ENCODE measurements at regions not wholly inside any gene's neighbourhood (a gene's known extent, or its start where the extent isn't known, plus 50 kb on each side); places are given as distances from the start of the nearest gene placed in this dataset.

- Histone ChIP-seq H3K4me1 (no peaks in the 10 kb centered on the region), H3K36me3 (no peaks in the 10 kb centered on the region), H3K27ac (no peak overlapping the region), H3K9me3 (no peaks in the 10 kb centered on the region), H3K4me3 (no peak overlapping the region), H3K27me3 (peaks cover 10% of the 10 kb centered on the region)
- 36% methylated on average over 4 of the region's 4 CpGs for WGBS
- TF ChIP-seq POLR2AphosphoS5 (IDR thresholded peaks at IDR 0.05), result no peak
- DNase-seq (ENCODE audit: low spot score in 2 of 2), result no peak
Measured at GRCh38 chr22:27307545-27308247, 493.9 kb downstream of the MN1 start.

- DNase-seq (ENCODE audit: low spot score in 2 of 2), result no peak
- TF ChIP-seq POLR2AphosphoS5 (IDR thresholded peaks at IDR 0.05) (no peak), EP300 (IDR thresholded peaks at IDR 0.05) (no peak), CTCF (IDR thresholded peaks at IDR 0.05) (no peak), POLR2A (IDR thresholded peaks at IDR 0.05) (no peak)
- Histone ChIP-seq H3K36me3 (no peaks in the 10 kb centered on the region), H3K27ac (no peak overlapping the region), H3K4me3 (no peak overlapping the region), H3K9me3 (no peaks in the 10 kb centered on the region), H3K27me3 (peaks cover 10% of the 10 kb centered on the region), H3K4me1 (no peaks in the 10 kb centered on the region)
Measured at GRCh38 chr22:27308513-27308912, 493.0 kb downstream of the MN1 start.

GRCh38 chr22:27309697-27310096 lies 491.9 kb downstream of the MN1 start:
- TF ChIP-seq POLR2AphosphoS5 (IDR thresholded peaks at IDR 0.05) (no peak), CTCF (IDR thresholded peaks at IDR 0.05) (no peak), EP300 (IDR thresholded peaks at IDR 0.05) (no peak), POLR2A (IDR thresholded peaks at IDR 0.05) (no peak)
- no peaks in the 10 kb centered on the region for H3K9me3 ChIP-seq
- DNase-seq (ENCODE audit: low spot score in 2 of 2), result no peak
- H3K4me3 ChIP-seq, result no peak overlapping the region
- 58% methylated on average over 2 of the region's 2 CpGs for WGBS
- peaks cover 10% of the 10 kb centered on the region for H3K27me3 ChIP-seq
- H3K36me3 ChIP-seq, result no peaks in the 10 kb centered on the region
- no peaks in the 10 kb centered on the region for H3K4me1 ChIP-seq
- H3K27ac ChIP-seq, result no peak overlapping the region

GRCh38 chr22:27310966-27311697 lies 490.4 kb downstream of the MN1 start:
- no peaks in the 10 kb centered on the region for H3K4me1 ChIP-seq
- no peak for TF ChIP-seq EP300 (IDR thresholded peaks at IDR 0.05)
- H3K36me3 ChIP-seq, result no peaks in the 10 kb centered on the region
- no peaks in the 10 kb centered on the region for H3K9me3 ChIP-seq
- no peak overlapping the region for H3K4me3 ChIP-seq
- H3K27ac ChIP-seq, result no peak overlapping the region
- no peak for DNase-seq (ENCODE audit: low spot score in 2 of 2)
- H3K27me3 ChIP-seq, result peaks cover 16% of the 10 kb centered on the region
- whole genome bisulfite sequencing, result 80% methylated on average over 20 of the region's 30 CpGs

- DNase-seq (ENCODE audit: low spot score in 2 of 2), result no peak
- TF ChIP-seq POLR2AphosphoS5 (IDR thresholded peaks at IDR 0.05) (no peak), EP300 (IDR thresholded peaks at IDR 0.05) (no peak), POLR2A (IDR thresholded peaks at IDR 0.05) (no peak), CTCF (IDR thresholded peaks at IDR 0.05) (no peak)
- Histone ChIP-seq H3K27ac (no peak overlapping the region), H3K27me3 (peaks cover 18% of the 10 kb centered on the region), H3K4me3 (no peak overlapping the region), H3K36me3 (no peaks in the 10 kb centered on the region), H3K9me3 (no peaks in the 10 kb centered on the region), H3K4me1 (no peaks in the 10 kb centered on the region)
- WGBS, result 40% methylated on average over 16 of the region's 16 CpGs
Measured at GRCh38 chr22:27311698-27312550, 489.6 kb downstream of the MN1 start.

- H3K4me1 ChIP-seq, result no peaks in the 10 kb centered on the region
- H3K27me3 ChIP-seq, result peaks cover 21% of the 10 kb centered on the region
- no peak for DNase-seq (ENCODE audit: low spot score in 2 of 2)
- no peaks in the 10 kb centered on the region for H3K36me3 ChIP-seq
- no peak overlapping the region for H3K27ac ChIP-seq
- no peak overlapping the region for H3K4me3 ChIP-seq
- 72% methylated on average over 8 of the region's 8 CpGs for WGBS
- no peak for TF ChIP-seq EP300 (IDR thresholded peaks at IDR 0.05)
- TF ChIP-seq POLR2AphosphoS5 (IDR thresholded peaks at IDR 0.05), result no peak
- TF ChIP-seq POLR2A (IDR thresholded peaks at IDR 0.05), result no peak
- TF ChIP-seq CTCF (IDR thresholded peaks at IDR 0.05), result no peak
- no peaks in the 10 kb centered on the region for H3K9me3 ChIP-seq
Measured at GRCh38 chr22:27312565-27312964, 489.0 kb downstream of the MN1 start.

All from suprapubic skin (tissue), 4 donors.